ENCODE measurements at regions not wholly inside any gene's neighbourhood (a gene's known extent, or its start where the extent isn't known, plus 50 kb on each side); places are given as distances from the start of the nearest gene placed in this dataset.
"Not testable (repeated sequence)": the region's sequence is repeated elsewhere in the genome, so short reads cannot be mapped to it uniquely, and the experiment has no call there.

- not testable (repeated sequence) for TF ChIP-seq CTCF (conservative IDR thresholded peaks at IDR 0.05; ENCODE audit: low read length); EZH2phosphoT487 (IDR thresholded peaks at IDR 0.05; ENCODE audit: borderline replicate concordance)
Observed at GRCh38 chr20:25978450-25979190, 282.0 kb upstream of the ZNF337 start.

Data from Loucy (cell line).